Lung microvascular endothelial cell (primary cell): ENCODE measurements at regions not wholly inside any gene's neighbourhood (a gene's known extent, or its start where the extent isn't known, plus 50 kb on each side); places are given as distances from the start of the nearest gene placed in this dataset.
A peak's percentile ranks its signal among the peaks of the same experiment; 100 is the strongest.

Experiments used
- DNase-seq, 2 donors: peaks; one replicate each; pipeline versions ENCODE4 v3.0.0 to v3.0.0-alpha.2; 2010; ENCODE audit warnings: low read depth in 2 of 2

GRCh38 chr14:50038398-50039119 is 77.8 kb downstream of the VCPKMT start:
- DNase-seq: peak in 1 of 2 donors; percentile 68

GRCh38 chr14:50039120-50039517 is 77.3 kb downstream of the VCPKMT start:
- DNase-seq: no peak

- peak in 1 of 2 donors; percentile 30 for DNase-seq
Measured at GRCh38 chr14:50039734-50040400, 76.5 kb downstream of the VCPKMT start.

- DNase-seq: peak; percentile 35 to 85
Measured at GRCh38 chr14:50040401-50040775, 76.0 kb downstream of the VCPKMT start.

- DNase-seq: peak; percentile 29 to 57
Measured at GRCh38 chr14:50040895-50041465, 75.4 kb downstream of the VCPKMT start.

GRCh38 chr14:50041980-50042379 is 74.4 kb downstream of the VCPKMT start:
- no peak for DNase-seq

GRCh38 chr14:50044042-50044651 is 72.2 kb downstream of the VCPKMT start:
- DNase-seq: peak in 1 of 2 donors; percentile 13

GRCh38 chr14:50045039-50045711 is 71.2 kb downstream of the VCPKMT start:
- DNase-seq: peak; percentile 75 to 83

GRCh38 chr14:50045837-50046236 is 70.5 kb downstream of the VCPKMT start:
- no peak for DNase-seq

GRCh38 chr14:50047274-50047676 is 69.1 kb downstream of the VCPKMT start:
- DNase-seq: peak; percentile 45 to 66

GRCh38 chr14:50049093-50049492 is 67.3 kb downstream of the VCPKMT start:
- DNase-seq: no peak

GRCh38 chr14:50049703-50050570 is 66.4 kb downstream of the VCPKMT start:
- DNase-seq: no peak

- DNase-seq: no peak
Measured at GRCh38 chr14:50051106-50051505, 65.3 kb downstream of the VCPKMT start.

GRCh38 chr14:50051706-50052105 is 64.7 kb downstream of the VCPKMT start:
- no peak for DNase-seq

- no peak for DNase-seq
Measured at GRCh38 chr14:50052517-50052916, 63.9 kb downstream of the VCPKMT start.

GRCh38 chr14:50053935-50054334 is 62.4 kb downstream of the VCPKMT start:
- peak in 1 of 2 donors; percentile 72 for DNase-seq

GRCh38 chr14:50055461-50056228 is 60.7 kb downstream of the VCPKMT start:
- peak in 1 of 2 donors; percentile 12 for DNase-seq

- no peak for DNase-seq
Measured at GRCh38 chr14:50056435-50056834, 59.9 kb downstream of the VCPKMT start.

GRCh38 chr14:50057331-50057730 is 59.0 kb downstream of the VCPKMT start:
- no peak for DNase-seq

GRCh38 chr14:50058113-50058512 is 58.3 kb downstream of the VCPKMT start:
- no peak for DNase-seq
